GM21381 (cell line): ENCODE measurements at regions not wholly inside any gene's neighbourhood (a gene's known extent, or its start where the extent isn't known, plus 50 kb on each side); places are given as distances from the start of the nearest gene placed in this dataset.

ENCODE experiments used
- ATAC-seq: cut with Tn5 transposase; IDR thresholded peaks from one replicate; pipeline ENCODE4 v1.9.1; 2021; ENCODE audit warnings: mild to moderate bottlenecking, moderate library complexity; ENCODE audit not compliant: unreplicated experiment

DNA sequence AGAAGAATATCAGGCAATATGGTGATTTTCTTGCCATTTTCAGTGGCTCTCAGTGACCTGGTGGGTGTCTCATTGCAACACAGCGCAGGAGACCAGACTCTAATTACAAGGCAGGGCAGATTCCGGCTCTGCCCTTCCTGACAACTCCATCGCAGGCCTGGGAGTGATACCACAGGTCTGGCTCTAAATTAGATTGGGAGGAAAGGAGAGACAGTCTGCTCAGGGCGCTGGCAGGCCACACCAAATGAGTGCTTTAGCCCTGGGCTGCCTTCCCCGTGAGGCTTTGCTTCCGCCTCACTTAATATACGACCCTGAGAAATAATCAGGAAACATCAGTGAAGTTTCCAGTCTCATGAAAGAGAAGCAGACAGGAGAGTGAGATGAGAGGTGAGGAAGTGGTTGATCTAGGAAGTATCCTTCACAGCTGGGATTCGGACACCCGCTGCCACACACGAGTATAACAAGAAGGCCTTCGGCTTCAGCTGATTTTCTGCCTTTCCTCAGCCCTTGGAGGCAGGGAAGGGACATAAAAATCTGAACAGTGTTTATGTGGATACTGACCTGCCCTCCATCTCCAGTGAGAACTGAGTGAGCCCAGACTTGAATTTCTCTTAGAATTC, 73.7 kb upstream of the PROK2 start:
- no peak for ATAC-seq

DNA sequence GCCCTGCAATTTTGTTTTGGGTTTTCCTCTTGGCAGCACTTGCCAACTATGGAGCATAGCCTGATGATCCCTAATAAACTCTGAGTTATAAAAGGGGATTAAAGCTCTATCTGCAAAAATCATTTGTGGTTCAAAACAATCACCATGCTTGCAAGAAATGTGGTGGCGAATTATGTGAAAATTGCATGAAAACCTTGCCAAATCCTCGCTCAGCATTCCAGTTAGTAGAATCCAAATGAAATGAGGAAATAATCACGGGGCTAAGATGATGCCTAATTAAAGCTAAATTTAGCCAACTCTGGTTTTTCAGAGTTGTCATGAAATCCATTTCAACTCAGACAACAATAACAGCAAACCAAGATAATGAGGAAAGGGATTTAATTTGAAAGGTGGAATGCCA, 73.0 kb upstream of the PROK2 start:
- no peak for ATAC-seq

DNA sequence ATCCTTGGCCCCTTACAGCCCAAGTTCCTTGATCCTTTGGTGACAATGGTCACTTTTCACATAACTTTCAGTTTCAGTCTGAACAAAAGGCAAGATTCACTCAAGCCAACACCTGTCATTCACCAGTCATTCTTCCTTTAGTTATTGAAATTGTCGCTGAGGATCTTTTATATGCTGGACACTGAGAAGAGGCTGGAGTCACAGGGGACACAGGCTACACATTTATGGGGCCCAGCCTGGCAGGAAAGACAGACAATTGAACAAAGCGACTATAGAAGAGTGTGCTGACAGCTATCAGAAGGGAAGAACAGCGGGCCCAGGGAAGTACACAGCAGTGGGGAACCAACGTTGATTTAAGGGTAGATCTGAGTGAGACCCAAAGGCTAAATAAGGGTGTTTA, 69.8 kb upstream of the PROK2 start:
- ATAC-seq: no peak

DNA sequence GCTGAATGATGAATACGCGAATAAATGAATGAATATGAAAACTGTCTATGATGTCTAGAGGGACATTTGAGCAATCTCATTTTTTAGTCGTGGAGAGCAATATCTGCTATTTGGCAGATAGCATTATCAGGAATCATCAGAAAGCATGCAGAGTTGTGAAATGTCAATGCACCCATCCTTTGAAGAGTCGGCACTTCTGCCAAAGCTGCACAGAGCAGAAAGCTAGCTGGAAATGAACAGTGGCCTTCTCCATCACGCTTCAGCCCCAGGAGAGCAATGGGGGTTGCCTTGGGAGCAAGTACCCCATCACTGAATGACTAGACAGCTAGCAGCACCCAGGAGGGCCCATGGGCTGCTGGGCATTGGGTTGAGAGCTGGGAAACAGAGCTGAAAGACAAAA, 69.1 kb upstream of the PROK2 start:
- ATAC-seq: no peak

DNA sequence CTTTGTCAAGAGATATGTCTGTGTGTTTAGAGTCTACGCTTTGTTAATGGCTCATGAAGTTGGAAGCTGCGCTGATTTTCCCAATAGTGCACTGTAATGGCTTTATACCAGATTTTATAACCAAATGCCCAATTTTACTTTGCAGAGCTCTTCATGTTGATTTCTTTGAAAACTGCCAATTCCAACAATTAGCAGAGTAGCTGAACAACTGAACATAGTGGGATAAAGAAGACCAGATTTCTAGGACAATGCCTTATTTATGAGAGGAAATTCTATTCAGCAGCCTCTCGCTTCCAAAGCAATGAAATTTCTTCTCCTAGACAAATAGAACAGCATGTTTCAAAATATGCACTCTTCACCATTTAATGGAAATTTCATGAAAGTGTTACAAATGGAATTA, 66.9 kb upstream of the PROK2 start:
- no peak for ATAC-seq

DNA sequence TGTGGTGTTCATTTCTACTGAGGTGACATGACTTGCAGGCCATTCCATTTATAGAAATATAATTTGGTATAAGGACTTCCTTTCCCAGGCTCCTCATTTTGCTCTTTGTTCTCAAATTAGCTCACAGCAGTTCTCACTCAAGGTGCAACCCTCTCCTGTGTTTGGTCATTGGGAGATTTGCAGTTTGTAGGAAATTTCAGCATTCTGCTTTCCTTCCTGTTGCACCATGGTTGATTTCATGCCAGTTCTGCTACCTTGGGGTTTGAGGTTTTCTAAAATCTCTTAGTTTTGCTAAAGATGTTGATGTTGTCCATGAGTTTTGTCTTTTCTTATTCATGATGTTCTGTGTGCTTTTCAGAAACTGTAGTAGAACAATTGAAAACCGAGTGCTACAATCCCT, 65.7 kb upstream of the PROK2 start:
- no peak for ATAC-seq

DNA sequence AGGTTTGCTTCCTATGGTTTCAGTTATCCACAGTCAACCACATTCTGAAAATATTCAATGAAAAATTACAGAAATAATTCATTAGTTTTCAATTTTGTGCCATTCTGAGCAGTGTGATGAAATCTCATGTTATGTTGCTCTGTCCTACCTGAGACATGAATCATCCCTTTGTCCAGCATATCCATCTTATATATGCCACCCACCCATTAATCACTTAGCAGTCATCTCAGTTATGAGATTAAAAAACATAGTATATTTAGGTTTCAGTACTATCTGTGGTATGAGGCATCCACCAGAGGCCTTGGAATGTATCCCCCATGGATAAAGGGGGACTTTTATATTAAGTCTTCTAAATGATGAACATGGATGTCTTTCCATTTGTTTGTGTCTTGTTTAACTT, 64.7 kb upstream of the PROK2 start:
- ATAC-seq: no peak

DNA sequence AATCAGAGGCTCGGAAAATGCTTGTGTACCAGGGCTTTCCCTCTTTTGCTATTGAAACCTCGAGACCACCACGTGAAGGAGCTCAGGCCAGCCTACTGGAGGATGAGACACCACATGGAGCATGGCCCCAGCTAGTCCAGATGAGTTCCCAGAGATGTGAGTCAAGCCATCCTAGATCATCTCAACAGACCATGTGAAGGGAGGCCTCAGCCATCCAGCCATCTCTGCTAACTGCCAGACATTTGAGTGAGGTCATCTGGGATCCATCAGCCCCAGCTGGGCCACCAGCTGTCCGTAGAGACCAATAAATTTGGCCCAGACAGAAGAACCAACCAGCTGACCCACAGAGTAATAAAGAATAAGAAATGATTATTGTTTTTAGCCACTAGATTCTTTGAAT, 62.8 kb upstream of the PROK2 start:
- ATAC-seq: no peak

DNA sequence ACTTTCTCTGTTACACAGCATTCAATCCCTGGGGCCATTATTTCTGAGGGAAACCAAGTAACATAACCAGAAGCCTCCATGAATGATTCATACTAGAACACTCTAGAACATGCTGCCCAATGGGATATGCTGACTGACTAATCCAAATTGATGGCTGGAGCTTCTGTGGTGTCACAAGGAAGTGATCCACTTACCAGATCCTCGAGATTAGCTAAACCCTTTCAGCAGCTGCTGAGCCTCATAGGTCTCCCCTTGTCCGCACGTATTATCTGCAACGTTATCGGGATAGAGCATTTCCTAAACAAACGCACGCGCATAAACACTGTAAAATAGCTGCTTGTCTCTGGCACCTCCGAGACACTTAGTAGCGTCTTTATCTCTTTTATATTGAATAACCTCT, 61.2 kb upstream of the PROK2 start:
- ATAC-seq: no peak

DNA sequence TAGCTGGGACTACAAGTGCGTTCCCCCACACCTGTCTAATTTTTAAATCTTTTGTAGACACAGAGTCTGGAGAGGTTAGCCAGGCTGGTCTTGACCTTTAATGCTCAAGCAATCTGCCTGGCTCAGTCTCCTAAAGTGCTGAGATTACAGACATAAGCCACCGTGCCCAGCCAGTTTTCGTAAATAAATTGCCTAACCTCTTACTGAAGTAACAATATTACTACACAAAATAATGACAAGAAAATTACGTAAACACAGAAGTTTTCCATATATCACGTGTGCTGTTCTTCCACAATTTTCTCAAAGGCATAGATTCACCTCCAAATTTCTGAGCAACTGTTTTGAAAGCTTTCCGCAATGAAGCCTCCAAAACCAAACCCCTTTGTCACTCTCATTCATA, 58.1 kb upstream of the PROK2 start:
- no peak for ATAC-seq

DNA sequence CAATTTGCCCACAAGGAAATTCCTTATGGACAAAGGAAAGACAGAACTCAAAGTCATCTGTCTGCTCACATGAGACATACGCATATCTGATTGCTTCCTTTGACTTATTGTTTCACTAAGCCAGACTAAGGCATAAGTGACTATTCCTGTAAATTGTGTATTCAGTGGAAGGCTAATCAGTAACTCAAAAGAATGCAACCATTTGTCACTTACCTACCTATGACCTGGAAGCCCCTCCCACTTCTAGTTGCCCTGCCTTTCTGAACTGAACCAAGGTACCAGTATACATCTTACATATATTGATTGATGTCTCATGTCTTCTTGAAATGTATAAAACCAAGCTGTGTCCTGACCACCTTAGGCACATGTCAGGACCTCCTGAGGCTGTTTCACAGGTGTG, 53.5 kb upstream of the PROK2 start:
- ATAC-seq: no peak
